ENCODE measurements at regions not wholly inside any gene's neighbourhood (a gene's known extent, or its start where the extent isn't known, plus 50 kb on each side); places are given as distances from the start of the nearest gene placed in this dataset.

DNA sequence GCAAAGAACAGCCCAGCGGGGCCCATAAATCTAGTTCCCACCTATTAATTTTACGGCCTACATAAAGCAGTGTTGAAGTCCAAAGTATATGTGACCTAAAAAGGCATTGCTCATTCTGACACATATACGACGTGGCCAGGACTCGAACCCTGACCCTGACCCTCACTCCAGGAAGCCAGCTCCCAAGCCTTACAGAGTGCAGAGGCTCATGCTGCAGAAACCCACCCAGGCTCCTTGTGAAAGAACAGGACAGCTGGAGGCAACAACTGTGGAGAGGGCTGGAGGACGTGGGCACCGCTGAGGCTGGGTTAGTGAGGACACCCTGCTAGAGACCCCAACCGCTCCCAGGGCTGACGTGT lies 221.6 kb downstream of the CYP26B1 start (continued):
- TF ChIP-seq ATF7 (IDR thresholded peaks at IDR 0.05) = no peak
- no peak for TF ChIP-seq ATF7 (CRISPR knock-in tag; IDR thresholded peaks at IDR 0.05)
- no peak for TF ChIP-seq POLR2A (IDR thresholded peaks at IDR 0.05; ENCODE audit: insufficient read depth in 1 of 2, low read depth in 2 of 2, low read length in 2 of 2)

DNA sequence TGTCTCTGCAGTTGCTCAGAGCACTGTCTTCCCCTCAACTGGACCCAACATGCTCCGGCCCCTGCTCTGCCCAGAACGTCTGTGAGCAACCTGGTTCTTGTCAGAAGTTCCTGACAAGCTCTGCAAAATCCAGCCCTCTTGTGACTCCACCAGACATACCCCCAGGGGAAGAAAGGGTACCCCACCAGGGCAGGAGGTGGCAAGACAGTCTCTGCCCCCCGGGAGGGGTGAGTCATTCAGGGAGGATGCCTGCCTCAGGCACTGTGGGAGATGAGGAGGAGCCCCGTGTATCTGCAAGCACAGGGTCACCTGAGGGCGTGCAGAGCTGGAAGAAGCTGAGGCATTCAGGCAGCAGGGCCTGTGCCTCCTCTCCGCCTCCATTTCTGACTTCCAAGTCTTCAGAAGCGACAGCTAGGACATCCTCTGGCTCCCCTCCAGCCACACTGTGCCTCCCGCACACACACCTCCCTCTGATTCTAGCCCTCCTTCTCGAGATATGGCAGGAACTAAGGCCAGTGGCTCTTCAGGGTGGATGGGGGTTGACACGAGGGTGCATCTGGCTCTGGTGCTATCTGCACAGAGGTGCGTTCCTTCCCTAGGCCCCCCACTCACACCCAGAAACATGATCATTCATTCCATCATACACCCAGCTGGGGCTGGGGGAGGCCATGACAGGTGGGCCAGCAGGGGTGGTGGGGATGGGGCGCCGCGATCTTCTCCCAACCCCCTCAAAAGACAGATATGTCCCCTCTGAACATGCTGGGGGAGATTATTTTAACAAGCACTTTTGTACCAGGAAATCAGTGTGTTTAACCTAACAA lies 222.2 kb downstream of the CYP26B1 start:
- no peaks in the 10 kb centered on the region for H3K36me3 ChIP-seq (replicated peaks in 1 of 2; ENCODE audit: control insufficient read depth in 1 of 2, insufficient read depth in 2 of 2, low read length in 2 of 2)
- intact Hi-C loops (cut with micrococcal nuclease; ENCODE audit: unreplicated experiment) = no loop called here
- H4K20me1 ChIP-seq (ENCODE audit: insufficient read depth, low read length) = peaks cover 2% of the 10 kb centered on the region; the same call in 1 of the 2 replicates
- H3K27me3 ChIP-seq (ENCODE audit: control insufficient read depth in 1 of 2, insufficient read depth in 2 of 2, low read length in 2 of 2) = peaks cover 5 to 53% of the 10 kb centered on the region in 2 experiments; a peak in 4 of 5 replicates
- FAIRE-seq (no peak), DNase-seq (ENCODE audit: low spot score) (no peak), ATAC-seq (no peak)
- in situ Hi-C loops (cut with HindIII; ENCODE audit: extremely low pct_ligation_motif_present, low pct_unique_long_range_greater_than_20kb) = loop anchor here (5.0 to 10.0 kb wide), 3 partner anchors 227 to 817 kb away; no protein-coding TSS in a partner anchor
- no peak overlapping the region for H2AFZ ChIP-seq (ENCODE audit: low read length)
- ChIA-PET POLR2A (no interaction called here), CTCF (ENCODE audit: low intra/inter-chr PET ratio, low total read pairs) (interaction anchor here (1.1 to 2.8 kb wide), 4 partner anchors 167 to 225 kb away, joined by 3 to 56 read pairs (median 12); no protein-coding TSS in a partner anchor)
- no peak overlapping the region for H3K9ac ChIP-seq (ENCODE audit: insufficient read depth, low read depth, low read length)
- no peaks in the 10 kb centered on the region for H3K9me3 ChIP-seq (ENCODE audit: low read length)
- BruUV-seq (replicated peaks) = no TSS peak
- no peak overlapping the region for H3K4me3 ChIP-seq (replicated peaks in 1 of 3; ENCODE audit: insufficient read depth in 1 of 3, low read depth in 2 of 3, low read length in 3 of 3)
- H3K4me1 ChIP-seq (ENCODE audit: insufficient read depth, low read length) = no peaks in the 10 kb centered on the region
- H3K79me2 ChIP-seq (ENCODE audit: insufficient read depth, low read length) = no peaks in the 10 kb centered on the region
- WGBS (ENCODE audit: low lambda C conversion rate) = 45% methylated on average over 11 of the region's 14 CpGs
- no peak overlapping the region for H3K27ac ChIP-seq (ENCODE audit: extremely low read length, insufficient read depth, low read length)
- no peak overlapping the region for H3K4me2 ChIP-seq (ENCODE audit: low read depth, low read length)
- TF ChIP-seq, protein P1, sequence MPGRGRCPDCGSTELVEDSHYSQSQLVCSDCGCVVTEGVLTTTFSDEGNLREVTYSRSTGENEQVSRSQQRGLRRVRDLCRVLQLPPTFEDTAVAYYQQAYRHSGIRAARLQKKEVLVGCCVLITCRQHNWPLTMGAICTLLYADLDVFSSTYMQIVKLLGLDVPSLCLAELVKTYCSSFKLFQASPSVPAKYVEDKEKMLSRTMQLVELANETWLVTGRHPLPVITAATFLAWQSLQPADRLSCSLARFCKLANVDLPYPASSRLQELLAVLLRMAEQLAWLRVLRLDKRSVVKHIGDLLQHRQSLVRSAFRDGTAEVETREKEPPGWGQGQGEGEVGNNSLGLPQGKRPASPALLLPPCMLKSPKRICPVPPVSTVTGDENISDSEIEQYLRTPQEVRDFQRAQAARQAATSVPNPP (CRISPR knock-in tag; IDR thresholded peaks at IDR 0.05) = no peak
- TF ChIP-seq HES4 (CRISPR knock-in tag; IDR thresholded peaks at IDR 0.05; ENCODE audit: borderline replicate concordance) = no peak
- no peak for TF ChIP-seq ZNF329 (CRISPR knock-in tag; IDR thresholded peaks at IDR 0.05; ENCODE audit: low read depth)
- no peak for TF ChIP-seq ARNT2 (CRISPR knock-in tag; IDR thresholded peaks at IDR 0.05; ENCODE audit: low read depth)
- TF ChIP-seq MTA1 (CRISPR knock-in tag; IDR thresholded peaks at IDR 0.05; ENCODE audit: borderline replicate concordance) = no peak
- TF ChIP-seq CCDC6 (CRISPR knock-in tag; IDR thresholded peaks at IDR 0.05) = no peak
- no peak for TF ChIP-seq FOSL2 (CRISPR knock-in tag; IDR thresholded peaks at IDR 0.05)
- TF ChIP-seq, protein P2, sequence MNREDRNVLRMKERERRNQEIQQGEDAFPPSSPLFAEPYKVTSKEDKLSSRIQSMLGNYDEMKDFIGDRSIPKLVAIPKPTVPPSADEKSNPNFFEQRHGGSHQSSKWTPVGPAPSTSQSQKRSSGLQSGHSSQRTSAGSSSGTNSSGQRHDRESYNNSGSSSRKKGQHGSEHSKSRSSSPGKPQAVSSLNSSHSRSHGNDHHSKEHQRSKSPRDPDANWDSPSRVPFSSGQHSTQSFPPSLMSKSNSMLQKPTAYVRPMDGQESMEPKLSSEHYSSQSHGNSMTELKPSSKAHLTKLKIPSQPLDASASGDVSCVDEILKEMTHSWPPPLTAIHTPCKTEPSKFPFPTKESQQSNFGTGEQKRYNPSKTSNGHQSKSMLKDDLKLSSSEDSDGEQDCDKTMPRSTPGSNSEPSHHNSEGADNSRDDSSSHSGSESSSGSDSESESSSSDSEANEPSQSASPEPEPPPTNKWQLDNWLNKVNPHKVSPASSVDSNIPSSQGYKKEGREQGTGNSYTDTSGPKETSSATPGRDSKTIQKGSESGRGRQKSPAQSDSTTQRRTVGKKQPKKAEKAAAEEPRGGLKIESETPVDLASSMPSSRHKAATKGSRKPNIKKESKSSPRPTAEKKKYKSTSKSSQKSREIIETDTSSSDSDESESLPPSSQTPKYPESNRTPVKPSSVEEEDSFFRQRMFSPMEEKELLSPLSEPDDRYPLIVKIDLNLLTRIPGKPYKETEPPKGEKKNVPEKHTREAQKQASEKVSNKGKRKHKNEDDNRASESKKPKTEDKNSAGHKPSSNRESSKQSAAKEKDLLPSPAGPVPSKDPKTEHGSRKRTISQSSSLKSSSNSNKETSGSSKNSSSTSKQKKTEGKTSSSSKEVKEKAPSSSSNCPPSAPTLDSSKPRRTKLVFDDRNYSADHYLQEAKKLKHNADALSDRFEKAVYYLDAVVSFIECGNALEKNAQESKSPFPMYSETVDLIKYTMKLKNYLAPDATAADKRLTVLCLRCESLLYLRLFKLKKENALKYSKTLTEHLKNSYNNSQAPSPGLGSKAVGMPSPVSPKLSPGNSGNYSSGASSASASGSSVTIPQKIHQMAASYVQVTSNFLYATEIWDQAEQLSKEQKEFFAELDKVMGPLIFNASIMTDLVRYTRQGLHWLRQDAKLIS (CRISPR knock-in tag; IDR thresholded peaks at IDR 0.05) = no peak
- TF ChIP-seq SNAI1 (CRISPR knock-in tag; IDR thresholded peaks at IDR 0.05; ENCODE audit: borderline replicate concordance) = no peak
- no peak for TF ChIP-seq ZBTB1 (CRISPR knock-in tag; IDR thresholded peaks at IDR 0.05; ENCODE audit: borderline replicate concordance)
- TF ChIP-seq, protein P3, sequence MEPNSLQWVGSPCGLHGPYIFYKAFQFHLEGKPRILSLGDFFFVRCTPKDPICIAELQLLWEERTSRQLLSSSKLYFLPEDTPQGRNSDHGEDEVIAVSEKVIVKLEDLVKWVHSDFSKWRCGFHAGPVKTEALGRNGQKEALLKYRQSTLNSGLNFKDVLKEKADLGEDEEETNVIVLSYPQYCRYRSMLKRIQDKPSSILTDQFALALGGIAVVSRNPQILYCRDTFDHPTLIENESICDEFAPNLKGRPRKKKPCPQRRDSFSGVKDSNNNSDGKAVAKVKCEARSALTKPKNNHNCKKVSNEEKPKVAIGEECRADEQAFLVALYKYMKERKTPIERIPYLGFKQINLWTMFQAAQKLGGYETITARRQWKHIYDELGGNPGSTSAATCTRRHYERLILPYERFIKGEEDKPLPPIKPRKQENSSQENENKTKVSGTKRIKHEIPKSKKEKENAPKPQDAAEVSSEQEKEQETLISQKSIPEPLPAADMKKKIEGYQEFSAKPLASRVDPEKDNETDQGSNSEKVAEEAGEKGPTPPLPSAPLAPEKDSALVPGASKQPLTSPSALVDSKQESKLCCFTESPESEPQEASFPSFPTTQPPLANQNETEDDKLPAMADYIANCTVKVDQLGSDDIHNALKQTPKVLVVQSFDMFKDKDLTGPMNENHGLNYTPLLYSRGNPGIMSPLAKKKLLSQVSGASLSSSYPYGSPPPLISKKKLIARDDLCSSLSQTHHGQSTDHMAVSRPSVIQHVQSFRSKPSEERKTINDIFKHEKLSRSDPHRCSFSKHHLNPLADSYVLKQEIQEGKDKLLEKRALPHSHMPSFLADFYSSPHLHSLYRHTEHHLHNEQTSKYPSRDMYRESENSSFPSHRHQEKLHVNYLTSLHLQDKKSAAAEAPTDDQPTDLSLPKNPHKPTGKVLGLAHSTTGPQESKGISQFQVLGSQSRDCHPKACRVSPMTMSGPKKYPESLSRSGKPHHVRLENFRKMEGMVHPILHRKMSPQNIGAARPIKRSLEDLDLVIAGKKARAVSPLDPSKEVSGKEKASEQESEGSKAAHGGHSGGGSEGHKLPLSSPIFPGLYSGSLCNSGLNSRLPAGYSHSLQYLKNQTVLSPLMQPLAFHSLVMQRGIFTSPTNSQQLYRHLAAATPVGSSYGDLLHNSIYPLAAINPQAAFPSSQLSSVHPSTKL (CRISPR knock-in tag; IDR thresholded peaks at IDR 0.05) = no peak

Measured in HepG2 (cell line).